ENCODE measurements at regions not wholly inside any gene's neighbourhood (a gene's known extent, or its start where the extent isn't known, plus 50 kb on each side); places are given as distances from the start of the nearest gene placed in this dataset.

- no peaks in the 10 kb centered on the region for H3K9me3 Mint-ChIP-seq
- Histone ChIP-seq H4K8ac (replicated peaks; ENCODE audit: insufficient read length, low read depth, low read length) (no peak overlapping the region), H2AK5ac (ENCODE audit: insufficient read length, low read length) (no peak overlapping the region), H3K79me2 (ENCODE audit: insufficient read depth, low read length) (no peaks in the 10 kb centered on the region), H2BK20ac (ENCODE audit: low read depth, low read length, poor library complexity, severe bottlenecking) (no peak overlapping the region), H4K91ac (ENCODE audit: insufficient read length, low read depth, low read length) (no peak overlapping the region), H3K23ac (ENCODE audit: insufficient read length, low read depth, low read length) (no peak overlapping the region), H3K27me3 (ENCODE audit: insufficient read depth, low read length) (no peaks in the 10 kb centered on the region), H2AFZ (ENCODE audit: low read length) (no peak overlapping the region), H2BK15ac (ENCODE audit: low read depth, low read length) (no peak overlapping the region), H2BK12ac (ENCODE audit: insufficient read length, low read depth, low read length) (no peak overlapping the region), H3K27ac (ENCODE audit: insufficient read length, low read depth, low read length) (no peak overlapping the region), H2BK120ac (ENCODE audit: low read depth, low read length, poor library complexity, severe bottlenecking) (no peak overlapping the region), H3K56ac (ENCODE audit: insufficient read length, low read depth, low read length) (no peak overlapping the region), H3K9ac (ENCODE audit: extremely low read depth, insufficient read length, low read length) (no peak overlapping the region), H3K4ac (ENCODE audit: low read depth, low read length) (no peak overlapping the region), H3K9me3 (ENCODE audit: control insufficient read depth, low read depth, low read length) (no peaks in the 10 kb centered on the region), H3K14ac (ENCODE audit: insufficient read depth, low read length) (no peak overlapping the region), H4K5ac (ENCODE audit: insufficient read length, low read depth, low read length) (no peak overlapping the region), H3K79me1 (ENCODE audit: insufficient read depth, low read depth, low read length, poor library complexity, severe bottlenecking) (no peaks in the 10 kb centered on the region), H2BK5ac (ENCODE audit: insufficient read length, low read length) (no peak overlapping the region), H3K18ac (ENCODE audit: insufficient read length, low read depth, low read length) (no peak overlapping the region), H4K20me1 (ENCODE audit: control insufficient read depth, insufficient read depth, insufficient read length) (no peaks in the 10 kb centered on the region), H3K4me1 (ENCODE audit: insufficient read depth, low read length) (no peaks in the 10 kb centered on the region), H3K23me2 (ENCODE audit: insufficient read length, low read depth, low read length, poor library complexity, severe bottlenecking) (no peaks in the 10 kb centered on the region), H3T11ph (ENCODE audit: low read length) (no peak overlapping the region), H3K4me2 (ENCODE audit: insufficient read depth, insufficient read length, low read length) (no peak overlapping the region)
- H3K4me3 Mint-ChIP-seq: no peak overlapping the region
- peaks cover 0 to 5% of the 10 kb centered on the region in 2 experiments; a peak in 1 of 4 replicates for H3K4me1 Mint-ChIP-seq
- no peak for DNase-seq
- H3K36me3 Mint-ChIP-seq (ENCODE audit: insufficient read depth in 1 of 3, low read depth in 3 of 3): no peaks in the 10 kb centered on the region
- WGBS (ENCODE audit: extremely low coverage, insufficient read length, low lambda C conversion rate): no CpG with 5 or more reads among the region's 2 CpGs
- no peak overlapping the region for H3K27ac Mint-ChIP-seq
- TF ChIP-seq CTCF (conservative IDR thresholded peaks at IDR 0.05): no peak
- H3K27me3 Mint-ChIP-seq (ENCODE audit: low read depth): no peaks in the 10 kb centered on the region
Measured at GRCh38 chr2:104641786-104642185, 212.1 kb upstream of the POU3F3 start.

Measured in H9 (cell line).